ENCODE measurements at regions not wholly inside any gene's neighbourhood (a gene's known extent, or its start where the extent isn't known, plus 50 kb on each side); places are given as distances from the start of the nearest gene placed in this dataset.
A peak's percentile ranks its signal among the peaks of the same experiment; 100 is the strongest.

- Histone ChIP-seq H2AFZ (ENCODE audit: low read depth) (no peak overlapping the region), H3K9ac (no peak overlapping the region), H3K79me2 (ENCODE audit: insufficient read depth, low read depth) (no peaks in the 10 kb centered on the region), H4K20me1 (ENCODE audit: insufficient read depth) (no peaks in the 10 kb centered on the region), H3K4me1 (ENCODE audit: low read depth, poor library complexity, severe bottlenecking) (no peaks in the 10 kb centered on the region), H3K27ac (no peak overlapping the region), H3K27me3 (ENCODE audit: insufficient read depth, low read depth) (no peaks in the 10 kb centered on the region), H3K36me3 (ENCODE audit: insufficient read depth) (no peaks in the 10 kb centered on the region), H3K4me2 (no peak overlapping the region), H3K4me3 (IDR thresholded peaks at IDR 0.05; ENCODE audit: insufficient read depth, low read depth, low read length) (no peak overlapping the region)
- TF ChIP-seq CTCF (conservative IDR thresholded peaks at IDR 0.05; ENCODE audit: low read depth, low read length) = peak; percentile 72
These were observed 60.6 kb upstream of the KCNA1 start for GRCh38 chr12:4849115-4849541.

- H4K20me1 ChIP-seq (ENCODE audit: insufficient read depth) = no peaks in the 10 kb centered on the region
- no peak overlapping the region for H3K27ac ChIP-seq
- H3K36me3 ChIP-seq (ENCODE audit: insufficient read depth) = no peaks in the 10 kb centered on the region
- H3K4me2 ChIP-seq = no peak overlapping the region
- H3K4me3 ChIP-seq (IDR thresholded peaks at IDR 0.05; ENCODE audit: insufficient read depth, low read depth, low read length) = no peak overlapping the region
- H3K79me2 ChIP-seq (ENCODE audit: insufficient read depth, low read depth) = no peaks in the 10 kb centered on the region
- no peak for TF ChIP-seq CTCF (conservative IDR thresholded peaks at IDR 0.05; ENCODE audit: low read depth, low read length)
- no peaks in the 10 kb centered on the region for H3K4me1 ChIP-seq (ENCODE audit: low read depth, poor library complexity, severe bottlenecking)
- H3K9ac ChIP-seq = no peak overlapping the region
- no peak overlapping the region for H2AFZ ChIP-seq (ENCODE audit: low read depth)
- no peaks in the 10 kb centered on the region for H3K27me3 ChIP-seq (ENCODE audit: insufficient read depth, low read depth)
These were observed 59.8 kb upstream of the KCNA1 start for GRCh38 chr12:4849795-4850345.

- Histone ChIP-seq H3K9ac (no peak overlapping the region), H2AFZ (ENCODE audit: low read depth) (no peak overlapping the region)
- TF ChIP-seq CTCF (conservative IDR thresholded peaks at IDR 0.05; ENCODE audit: low read depth, low read length) = no peak
These were observed 58.8 kb upstream of the KCNA1 start for GRCh38 chr12:4850857-4851380.

GRCh38 chr12:4852308-4852707 is 57.4 kb upstream of the KCNA1 start:
- Histone ChIP-seq H3K4me3 (IDR thresholded peaks at IDR 0.05; ENCODE audit: insufficient read depth, low read depth, low read length) (no peak overlapping the region), H3K4me1 (ENCODE audit: low read depth, poor library complexity, severe bottlenecking) (no peaks in the 10 kb centered on the region), H3K79me2 (ENCODE audit: insufficient read depth, low read depth) (no peaks in the 10 kb centered on the region), H3K9ac (no peak overlapping the region), H3K27me3 (ENCODE audit: insufficient read depth, low read depth) (no peaks in the 10 kb centered on the region), H3K27ac (no peak overlapping the region), H2AFZ (ENCODE audit: low read depth) (no peak overlapping the region), H3K4me2 (no peak overlapping the region), H3K36me3 (ENCODE audit: insufficient read depth) (no peaks in the 10 kb centered on the region), H4K20me1 (ENCODE audit: insufficient read depth) (no peaks in the 10 kb centered on the region)
- no peak for TF ChIP-seq CTCF (conservative IDR thresholded peaks at IDR 0.05; ENCODE audit: low read depth, low read length)

More at GRCh38 chr12:4850857-4851380, 58.8 kb upstream of the KCNA1 start:
- Histone ChIP-seq H4K20me1 (ENCODE audit: insufficient read depth) (no peaks in the 10 kb centered on the region), H3K4me1 (ENCODE audit: low read depth, poor library complexity, severe bottlenecking) (no peaks in the 10 kb centered on the region), H3K27me3 (ENCODE audit: insufficient read depth, low read depth) (no peaks in the 10 kb centered on the region), H3K79me2 (ENCODE audit: insufficient read depth, low read depth) (no peaks in the 10 kb centered on the region), H3K27ac (no peak overlapping the region), H3K4me3 (IDR thresholded peaks at IDR 0.05; ENCODE audit: insufficient read depth, low read depth, low read length) (no peak overlapping the region), H3K36me3 (ENCODE audit: insufficient read depth) (no peaks in the 10 kb centered on the region), H3K4me2 (no peak overlapping the region)
